NCI-H82 (cell line): ENCODE measurements at regions not wholly inside any gene's neighbourhood (a gene's known extent, or its start where the extent isn't known, plus 50 kb on each side); places are given as distances from the start of the nearest gene placed in this dataset.
A peak's percentile ranks its signal among the peaks of the same experiment; 100 is the strongest.

Source experiments
- DNase-seq: peaks from one replicate; lab custom pipeline; 2025; lab: John Stamatoyannopoulos, UW

GRCh38 chr10:52440612-52441285, 126.7 kb downstream of the DKK1 start:
- peak; percentile 1 for DNase-seq

- no peak for DNase-seq
These were observed 128.5 kb downstream of the DKK1 start for GRCh38 chr10:52442576-52442975.

GRCh38 chr10:52443419-52444388, 129.6 kb downstream of the DKK1 start:
- DNase-seq: no peak

GRCh38 chr10:52446391-52446790, 132.3 kb downstream of the DKK1 start:
- DNase-seq: no peak

GRCh38 chr10:52447931-52448353, 133.9 kb downstream of the DKK1 start:
- no peak for DNase-seq

- no peak for DNase-seq
These were observed 136.7 kb downstream of the DKK1 start for GRCh38 chr10:52450762-52451291.

GRCh38 chr10:52451817-52452216, 137.7 kb downstream of the DKK1 start:
- no peak for DNase-seq

- no peak for DNase-seq
These were observed 138.8 kb downstream of the DKK1 start for GRCh38 chr10:52452600-52453493.

- DNase-seq: no peak
These were observed 139.4 kb downstream of the DKK1 start for GRCh38 chr10:52453501-52453900.

GRCh38 chr10:52454491-52454890, 140.4 kb downstream of the DKK1 start:
- DNase-seq: no peak

- DNase-seq: no peak
These were observed 141.0 kb downstream of the DKK1 start for GRCh38 chr10:52455098-52455497.

- no peak for DNase-seq
These were observed 145.0 kb downstream of the DKK1 start for GRCh38 chr10:52459097-52459496.

- no peak for DNase-seq
These were observed 149.7 kb downstream of the DKK1 start for GRCh38 chr10:52463826-52464225.

GRCh38 chr10:52464368-52465124, 150.5 kb downstream of the DKK1 start:
- no peak for DNase-seq

GRCh38 chr10:52465202-52465601, 151.1 kb downstream of the DKK1 start:
- no peak for DNase-seq

GRCh38 chr10:52466464-52466863, 152.4 kb downstream of the DKK1 start:
- no peak for DNase-seq

GRCh38 chr10:52469970-52470705, 156.1 kb downstream of the DKK1 start:
- DNase-seq: no peak

- no peak for DNase-seq
These were observed 158.5 kb downstream of the DKK1 start for GRCh38 chr10:52472406-52473146.

GRCh38 chr10:52474265-52474664, 160.2 kb downstream of the DKK1 start:
- DNase-seq: no peak

- no peak for DNase-seq
These were observed 163.2 kb downstream of the DKK1 start for GRCh38 chr10:52477305-52477704.
